Lower leg skin (tissue), 3 donors: ENCODE measurements at regions not wholly inside any gene's neighbourhood (a gene's known extent, or its start where the extent isn't known, plus 50 kb on each side); places are given as distances from the start of the nearest gene placed in this dataset.

ENCODE experiments used
- CTCF ChIP-seq, 3 donors: fragments of 450-650 bp; IDR thresholded peaks; one replicate each; pipeline ENCODE4 v1.5.1; 2016; ENCODE audit warnings: antibody characterized with exemption in 3 of 3, mild to moderate bottlenecking in 3 of 3, moderate library complexity in 2 of 3
- POLR2A ChIP-seq, 2 donors: fragments of 450-650 bp; IDR thresholded peaks; one replicate each; pipeline ENCODE4 v1.6.1; 2016 to 2017; ENCODE audit warnings: antibody characterized with exemption in 2 of 2, mild to moderate bottlenecking in 1 of 2, moderate library complexity in 1 of 2

GRCh38 chr2:217014328-217015105 lies 154.7 kb upstream of the TNP1 start:
- TF ChIP-seq POLR2A (IDR thresholded peaks at IDR 0.05) (no peak), CTCF (IDR thresholded peaks at IDR 0.05) (no peak)
